DND-41 (cell line): ENCODE measurements at regions not wholly inside any gene's neighbourhood (a gene's known extent, or its start where the extent isn't known, plus 50 kb on each side); places are given as distances from the start of the nearest gene placed in this dataset.

Source experiments
- ATAC-seq: fragments of 200-7000 bp; cut with Tn5 transposase; 3 replicates; pipeline ENCODE4 v1.9.1; 2021; ENCODE audit warnings: low read depth; ENCODE audit not compliant: insufficient read depth
- DNase-seq: peaks from one replicate; pipeline ENCODE4 v3.0.0-alpha.2; 2020
- H2AFZ ChIP-seq: 2 replicates; pipeline ENCODE4 v1.6.0; 2012; ENCODE audit warnings: low read depth, low read length
- H3K27ac ChIP-seq: 2 replicates; pipeline ENCODE4 v1.5.1; 2012; ENCODE audit warnings: low read length, inconsistent platforms
- H3K27me3 ChIP-seq: fragments of 200-600 bp; sonication (generic); 2 replicates; pipeline ENCODE4 v1.6.0; 2012; ENCODE audit warnings: low read length, mild to moderate bottlenecking, inconsistent platforms; ENCODE audit not compliant: insufficient read depth, poor library complexity
- H3K36me3 ChIP-seq: 2 replicates; pipeline ENCODE4 v1.5.1; 2012; ENCODE audit warnings: low read length, inconsistent platforms; ENCODE audit not compliant: insufficient read depth
- H3K4me1 ChIP-seq: 2 replicates; pipeline ENCODE4 v1.5.1; 2012; ENCODE audit warnings: mild to moderate bottlenecking, low read length; ENCODE audit not compliant: insufficient read depth
- H3K4me2 ChIP-seq: 2 replicates; pipeline ENCODE4 v1.6.0; 2012; ENCODE audit warnings: mild to moderate bottlenecking, moderate library complexity, low read length, inconsistent platforms; ENCODE audit not compliant: insufficient read depth
- H3K4me3 ChIP-seq, 2 experiments: fragments of 200-600 bp in 1 of 2; shearing (Covaris generic) in 1 of 2; 2 replicates each; pipeline ENCODE4 v1.5.1; 2012 to 2016; ENCODE audit warnings: inconsistent platforms in 2 of 2, low read length in 2 of 2, mild to moderate bottlenecking in 2 of 2, low read depth in 1 of 2, moderate library complexity in 1 of 2
- H3K79me2 ChIP-seq: 2 replicates; pipeline ENCODE4 v1.6.0; 2012; ENCODE audit warnings: low read length, inconsistent platforms; ENCODE audit not compliant: insufficient read depth
- H3K9ac ChIP-seq: 2 replicates; pipeline ENCODE4 v1.6.0; 2012; ENCODE audit warnings: low read depth, mild to moderate bottlenecking, inconsistent platforms, low read length, moderate library complexity
- H3K9me3 ChIP-seq: 2 replicates; pipeline ENCODE4 v1.5.1; 2012; ENCODE audit warnings: low read length, moderate library complexity, mild to moderate bottlenecking, inconsistent platforms; ENCODE audit not compliant: insufficient read depth, severe bottlenecking
- H4K20me1 ChIP-seq: 2 replicates; pipeline ENCODE4 v1.6.0; 2012; ENCODE audit warnings: low read length; ENCODE audit not compliant: insufficient read depth
- EZH2 ChIP-seq: IDR thresholded peaks from 3 replicates; pipeline ENCODE4 v1.6.1; 2012; ENCODE audit warnings: borderline replicate concordance, low read depth, mild to moderate bottlenecking, moderate library complexity, low read length, inconsistent platforms; ENCODE audit not compliant: severe bottlenecking
- TF ChIP-seq, protein P1 (sequence below): IDR thresholded peaks from 2 replicates; pipeline ENCODE4 v1.5.1; 2012; ENCODE audit warnings: borderline replicate concordance, low read length, moderate library complexity, mild to moderate bottlenecking; ENCODE audit not compliant: poor library complexity, severe bottlenecking; ENCODE audit errors: extremely low read depth

- no peak for TF ChIP-seq EZH2
- TF ChIP-seq, protein P1, sequence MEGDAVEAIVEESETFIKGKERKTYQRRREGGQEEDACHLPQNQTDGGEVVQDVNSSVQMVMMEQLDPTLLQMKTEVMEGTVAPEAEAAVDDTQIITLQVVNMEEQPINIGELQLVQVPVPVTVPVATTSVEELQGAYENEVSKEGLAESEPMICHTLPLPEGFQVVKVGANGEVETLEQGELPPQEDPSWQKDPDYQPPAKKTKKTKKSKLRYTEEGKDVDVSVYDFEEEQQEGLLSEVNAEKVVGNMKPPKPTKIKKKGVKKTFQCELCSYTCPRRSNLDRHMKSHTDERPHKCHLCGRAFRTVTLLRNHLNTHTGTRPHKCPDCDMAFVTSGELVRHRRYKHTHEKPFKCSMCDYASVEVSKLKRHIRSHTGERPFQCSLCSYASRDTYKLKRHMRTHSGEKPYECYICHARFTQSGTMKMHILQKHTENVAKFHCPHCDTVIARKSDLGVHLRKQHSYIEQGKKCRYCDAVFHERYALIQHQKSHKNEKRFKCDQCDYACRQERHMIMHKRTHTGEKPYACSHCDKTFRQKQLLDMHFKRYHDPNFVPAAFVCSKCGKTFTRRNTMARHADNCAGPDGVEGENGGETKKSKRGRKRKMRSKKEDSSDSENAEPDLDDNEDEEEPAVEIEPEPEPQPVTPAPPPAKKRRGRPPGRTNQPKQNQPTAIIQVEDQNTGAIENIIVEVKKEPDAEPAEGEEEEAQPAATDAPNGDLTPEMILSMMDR, result no peak
- no peak for DNase-seq
Observed at GRCh38 chr19:23810496-23810895, 51.8 kb upstream of the ZNF681 start.

More at GRCh38 chr19:23810496-23810895, 51.8 kb upstream of the ZNF681 start:
- peaks cover 2% of the 10 kb centered on the region for H3K9me3 ChIP-seq
- no peaks in the 10 kb centered on the region for H3K79me2 ChIP-seq
- no peak overlapping the region for H2AFZ ChIP-seq
- H3K9ac ChIP-seq, result no peak overlapping the region
- H3K4me1 ChIP-seq, result no peaks in the 10 kb centered on the region
- H3K27ac ChIP-seq, result no peak overlapping the region
- no peaks in the 10 kb centered on the region for H3K27me3 ChIP-seq
- H3K4me2 ChIP-seq, result no peak overlapping the region
- H4K20me1 ChIP-seq, result no peaks in the 10 kb centered on the region
- ATAC-seq, result no peak
- H3K36me3 ChIP-seq, result peaks cover 2% of the 10 kb centered on the region; the same call in 1 of the 2 replicates
- no peak overlapping the region for H3K4me3 ChIP-seq
